Activated CD8-positive, alpha-beta memory T cell treated with anti-CD3 and anti-CD28 coated beads for 36 hours (primary cell): ENCODE measurements at regions not wholly inside any gene's neighbourhood (a gene's known extent, or its start where the extent isn't known, plus 50 kb on each side); places are given as distances from the start of the nearest gene placed in this dataset.

Experiments used
- CTCF ChIA-PET: fragments of 350-600 bp; sonication (Branson Sonifier 250); formaldehyde crosslinking; loops from one replicate; lab custom pipeline; 2021; ENCODE audit warnings: antibody characterized with exemption; lab: Charles Lee
- POLR2A ChIA-PET: fragments of 350-600 bp; sonication (Branson Sonifier 250); formaldehyde crosslinking; loops from one replicate; lab custom pipeline; 2021; ENCODE audit warnings: antibody characterized with exemption; lab: Charles Lee

- ChIA-PET CTCF (no interaction called here), POLR2A (no interaction called here)
Observed at GRCh38 chr15:39326306-39326975, 254.4 kb upstream of the THBS1 start.

- CTCF ChIA-PET = no interaction called here
Observed at GRCh38 chr15:39327005-39327730, 253.7 kb upstream of the THBS1 start.

DNA sequence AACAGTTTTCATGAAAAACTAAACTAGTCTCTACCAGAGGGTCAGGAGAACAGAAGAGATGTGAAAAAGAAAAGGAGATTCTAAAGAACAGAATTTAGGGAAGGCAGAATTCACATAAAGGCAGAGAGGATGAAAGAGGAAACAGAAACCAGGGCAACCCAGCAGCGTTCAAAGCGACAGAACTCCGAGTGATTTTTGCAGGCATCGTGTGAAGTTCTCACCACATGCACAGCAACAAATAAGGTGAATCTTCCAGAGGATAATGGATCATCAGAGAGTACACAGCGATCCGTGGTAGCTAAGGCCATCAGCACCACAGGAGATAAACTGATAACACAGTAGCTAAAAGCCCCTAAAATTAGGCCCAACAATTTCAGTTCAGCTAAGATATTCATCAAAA is 250.8 kb upstream of the THBS1 start:
- CTCF ChIA-PET = no interaction called here
- POLR2A ChIA-PET = no interaction called here

More at GRCh38 chr15:39327005-39327730, 253.7 kb upstream of the THBS1 start:
- POLR2A ChIA-PET = no interaction called here

DNA sequence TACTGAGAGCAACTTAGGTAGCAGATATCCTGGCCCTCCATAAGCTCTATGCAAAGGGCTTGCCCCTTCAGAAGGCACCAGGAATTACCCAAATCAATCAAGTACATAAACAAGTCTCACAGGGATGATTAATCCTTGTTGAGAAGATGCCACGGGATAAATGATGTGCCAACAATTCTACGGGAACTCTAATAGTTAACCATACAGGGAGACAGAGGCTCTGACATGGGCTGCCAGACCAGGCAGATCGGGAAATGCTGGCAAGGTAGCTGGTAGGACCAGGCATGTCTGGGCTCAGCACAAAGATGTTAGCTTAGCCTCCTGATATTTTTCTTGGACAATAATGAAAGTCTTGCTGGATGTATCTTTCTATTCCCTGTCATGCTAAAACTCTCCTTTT is 249.3 kb upstream of the THBS1 start:
- CTCF ChIA-PET = no interaction called here
- POLR2A ChIA-PET = no interaction called here

DNA sequence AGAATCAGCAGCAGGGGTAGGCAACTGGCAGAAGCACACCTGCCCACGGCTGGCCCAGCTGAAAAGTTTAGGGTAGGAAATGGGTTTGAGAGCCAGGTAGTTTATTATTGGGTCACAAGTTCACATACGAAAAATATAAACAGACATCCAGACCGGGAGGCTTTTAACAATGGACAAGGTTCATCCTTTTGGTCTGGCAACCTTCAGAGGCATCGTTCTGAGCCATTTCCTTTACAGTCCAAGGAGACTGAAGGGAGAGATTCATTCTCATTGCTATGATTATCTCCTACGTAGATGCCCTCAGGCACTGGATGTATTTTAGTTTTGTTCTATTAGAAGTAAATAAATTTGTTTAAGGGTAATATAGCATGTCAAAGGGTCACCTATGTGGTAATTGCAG is 248.0 kb upstream of the THBS1 start:
- ChIA-PET POLR2A (no interaction called here), CTCF (no interaction called here)

- CTCF ChIA-PET = no interaction called here
- POLR2A ChIA-PET = no interaction called here
Observed at GRCh38 chr15:39333393-39333792, 247.5 kb upstream of the THBS1 start.

DNA sequence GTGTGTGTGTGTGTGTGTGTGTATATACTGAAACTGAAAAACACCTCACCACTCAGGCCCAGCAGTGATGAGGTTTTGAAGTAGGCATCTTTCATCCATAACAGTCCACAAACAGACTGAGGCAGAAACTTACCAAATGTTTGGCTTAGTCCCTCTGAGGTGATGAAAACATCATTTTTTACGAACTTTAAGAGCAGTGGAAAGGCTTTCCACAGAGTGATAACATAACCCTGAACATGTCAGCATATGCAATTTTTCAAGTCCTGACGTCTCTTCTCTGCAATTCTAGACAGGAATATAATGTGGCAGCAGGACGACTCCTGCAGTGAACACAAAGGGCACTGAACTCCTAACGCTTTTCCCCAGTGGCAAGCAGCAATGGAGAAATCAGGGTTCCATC is 247.0 kb upstream of the THBS1 start:
- ChIA-PET POLR2A (no interaction called here), CTCF (no interaction called here)

GRCh38 chr15:39336926-39337325 is 244.0 kb upstream of the THBS1 start:
- CTCF ChIA-PET = interaction anchor here (0.7 kb wide), 1 partner anchor 53 kb away, joined by 4 read pairs; no protein-coding TSS in a partner anchor
- POLR2A ChIA-PET = no interaction called here

DNA sequence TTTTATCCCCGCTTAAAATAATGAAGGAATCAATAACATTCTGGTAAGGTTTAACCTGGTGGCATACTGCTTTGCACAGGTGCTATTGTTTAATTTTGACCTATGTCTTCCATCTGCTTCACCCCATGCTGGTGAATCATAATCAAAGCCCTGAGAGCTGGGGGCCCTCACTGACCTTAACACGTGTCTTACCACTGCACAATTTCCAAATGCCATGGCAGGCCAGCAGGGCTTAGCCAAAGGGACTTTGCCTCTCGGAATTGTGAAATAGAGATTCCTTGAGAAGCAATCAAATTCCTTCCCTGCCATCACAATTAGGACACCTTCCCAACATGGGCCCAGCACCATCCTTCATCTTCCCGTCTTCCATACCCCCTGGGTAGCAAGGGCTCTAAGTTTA is 242.6 kb upstream of the THBS1 start:
- ChIA-PET POLR2A (no interaction called here), CTCF (no interaction called here)

DNA sequence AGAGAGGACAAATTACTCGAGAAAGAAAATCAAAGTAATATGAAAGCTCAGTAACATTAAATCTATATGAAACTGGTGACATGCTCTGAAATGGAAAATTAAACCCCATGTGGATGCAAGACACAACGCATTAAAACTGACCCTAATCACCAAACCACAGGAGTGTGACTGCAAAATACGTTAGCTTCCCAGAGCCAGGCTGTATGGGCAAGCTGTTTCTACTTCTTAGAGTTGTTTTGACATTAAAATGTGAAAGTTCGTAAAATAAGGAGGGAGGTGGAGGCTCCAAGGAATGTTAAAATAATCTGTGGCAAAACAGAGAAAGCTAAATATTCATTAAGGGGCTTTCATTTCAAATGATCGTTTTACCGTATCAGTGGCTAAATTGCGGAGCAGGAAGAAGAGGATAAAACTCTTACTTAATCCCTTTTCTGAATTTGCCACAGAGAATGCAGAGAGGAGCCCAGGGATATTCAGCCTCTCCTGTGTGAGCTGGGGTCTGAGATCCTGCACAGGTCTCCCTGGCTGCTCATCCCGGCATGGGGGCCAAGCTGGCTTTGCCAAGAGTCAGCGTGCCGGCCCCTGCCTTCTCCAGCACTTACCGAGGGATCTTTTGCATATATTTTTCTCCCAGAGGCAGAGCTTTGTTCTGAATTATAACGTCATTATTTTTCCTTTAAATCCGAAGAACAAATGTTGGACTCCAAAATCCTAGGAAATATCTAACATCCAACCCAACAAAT is 239.8 kb upstream of the THBS1 start:
- ChIA-PET CTCF (no interaction called here), POLR2A (no interaction called here)

GRCh38 chr15:39344662-39345141 is 236.2 kb upstream of the THBS1 start:
- CTCF ChIA-PET = no interaction called here

DNA sequence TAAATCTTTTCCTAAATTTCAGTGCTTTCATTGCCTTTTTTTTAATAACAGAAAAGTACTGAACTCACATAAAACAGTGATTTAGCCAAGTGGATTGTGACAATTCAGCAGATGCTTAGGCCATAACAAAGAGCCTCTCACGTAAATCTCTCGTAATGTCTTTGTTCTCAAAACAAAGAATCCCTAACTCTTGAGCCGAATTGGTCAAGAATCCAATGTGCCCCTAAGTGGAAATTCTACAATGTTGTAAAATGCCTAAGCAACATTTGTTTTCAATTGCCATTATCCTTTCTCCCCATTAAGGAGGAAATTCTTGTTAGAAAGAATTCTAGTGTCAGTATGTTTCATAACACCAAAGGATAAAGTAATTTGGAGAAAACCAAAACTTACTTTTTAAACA is 235.7 kb upstream of the THBS1 start:
- POLR2A ChIA-PET = no interaction called here

More at GRCh38 chr15:39344662-39345141, 236.2 kb upstream of the THBS1 start:
- POLR2A ChIA-PET = no interaction called here

DNA sequence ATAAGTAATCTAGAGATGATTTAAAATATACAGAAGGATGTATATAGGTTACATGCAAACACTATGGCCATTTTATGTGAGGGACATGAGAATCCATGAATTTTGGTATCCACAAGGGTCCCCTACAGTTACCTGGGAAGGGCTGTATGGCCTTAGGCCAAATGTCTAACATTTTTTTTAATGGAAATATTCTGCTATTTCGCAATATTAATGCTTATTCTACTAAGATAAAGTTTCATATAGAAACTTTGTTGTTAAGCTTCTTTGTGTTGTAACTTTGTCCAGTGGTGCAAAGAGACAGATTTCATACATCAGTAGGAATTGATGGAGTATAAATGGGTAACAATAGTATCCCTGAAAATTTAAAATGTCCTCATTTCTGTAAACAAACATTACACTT is 233.4 kb upstream of the THBS1 start:
- CTCF ChIA-PET = no interaction called here
- POLR2A ChIA-PET = no interaction called here

More for the DNA sequence above, 235.7 kb upstream of the THBS1 start:
- CTCF ChIA-PET = no interaction called here

GRCh38 chr15:39350785-39351184 is 230.1 kb upstream of the THBS1 start:
- ChIA-PET POLR2A (no interaction called here), CTCF (no interaction called here)

DNA sequence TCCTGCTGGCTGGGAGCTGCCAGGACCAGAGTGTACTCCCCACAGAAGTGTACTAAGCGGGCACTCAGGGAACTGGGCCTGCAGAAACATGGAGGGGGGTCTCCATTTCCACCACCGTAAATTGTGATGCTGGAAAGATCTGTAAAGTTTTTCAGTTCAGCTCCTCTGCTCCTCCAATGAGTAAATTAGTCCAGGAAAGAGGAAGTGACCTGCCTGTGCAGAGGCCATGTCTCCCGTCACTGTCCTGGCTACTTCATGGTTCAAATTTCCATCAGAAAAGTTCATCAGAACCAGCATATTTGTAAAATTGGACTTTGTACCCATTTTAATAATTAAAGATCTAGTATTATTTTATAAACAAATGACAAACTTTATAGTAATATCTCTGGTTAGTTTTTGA is 226.7 kb upstream of the THBS1 start:
- CTCF ChIA-PET = interaction anchor here (0.6 kb wide), 1 partner anchor 605 kb away, joined by 3 read pairs; no protein-coding TSS in a partner anchor
- POLR2A ChIA-PET = no interaction called here

GRCh38 chr15:39357480-39358268 is 223.2 kb upstream of the THBS1 start:
- ChIA-PET CTCF (no interaction called here), POLR2A (no interaction called here)

- CTCF ChIA-PET = no interaction called here
- POLR2A ChIA-PET = no interaction called here
Observed at GRCh38 chr15:39358441-39359041, 222.3 kb upstream of the THBS1 start.

GRCh38 chr15:39359771-39360170 is 221.1 kb upstream of the THBS1 start:
- ChIA-PET POLR2A (no interaction called here), CTCF (no interaction called here)

GRCh38 chr15:39360452-39360851 is 220.4 kb upstream of the THBS1 start:
- CTCF ChIA-PET = no interaction called here
- POLR2A ChIA-PET = no interaction called here
